T-helper 2 cell treated with Interferon-gamma antibody and Interleukin-4, amounts not matched to agents 100 ng/mL and 5 ng/mL, for 36 hours (primary cell): ENCODE measurements at regions not wholly inside any gene's neighbourhood (a gene's known extent, or its start where the extent isn't known, plus 50 kb on each side); places are given as distances from the start of the nearest gene placed in this dataset.

ENCODE experiments used
- intact Hi-C: fragments of 100-400 bp; cut with micrococcal nuclease; formaldehyde crosslinking; loops from one replicate; pipeline ENCODE4 v1.15.1; 2023

GRCh38 chrX:20863649-20864048, 510.6 kb upstream of the CNKSR2 start:
- intact Hi-C loops = no loop called here

GRCh38 chrX:20861113-20861512, 513.1 kb upstream of the CNKSR2 start:
- intact Hi-C loops = no loop called here

GRCh38 chrX:20857746-20858145, 516.5 kb upstream of the CNKSR2 start:
- intact Hi-C loops = no loop called here

GRCh38 chrX:20838477-20838876, 535.7 kb upstream of the CNKSR2 start:
- intact Hi-C loops = no loop called here

GRCh38 chrX:20829665-20830491, 544.3 kb upstream of the CNKSR2 start:
- intact Hi-C loops = no loop called here

- intact Hi-C loops = no loop called here
Measured at GRCh38 chrX:20825984-20826383, 548.2 kb upstream of the CNKSR2 start.

- intact Hi-C loops = no loop called here
Measured at GRCh38 chrX:20803971-20804370, 537.3 kb upstream of the RPS6KA3 start.

- intact Hi-C loops = no loop called here
Measured at GRCh38 chrX:20802036-20802435, 535.3 kb upstream of the RPS6KA3 start.

- intact Hi-C loops = no loop called here
Measured at GRCh38 chrX:20796450-20796849, 529.7 kb upstream of the RPS6KA3 start.

GRCh38 chrX:20789103-20789502, 522.4 kb upstream of the RPS6KA3 start:
- intact Hi-C loops = no loop called here

- intact Hi-C loops = no loop called here
Measured at GRCh38 chrX:20767346-20767745, 500.6 kb upstream of the RPS6KA3 start.

- intact Hi-C loops = no loop called here
Measured at GRCh38 chrX:20756585-20756984, 489.9 kb upstream of the RPS6KA3 start.

GRCh38 chrX:20753076-20753475, 486.4 kb upstream of the RPS6KA3 start:
- intact Hi-C loops = no loop called here

- intact Hi-C loops = no loop called here
Measured at GRCh38 chrX:20746690-20747089, 480.0 kb upstream of the RPS6KA3 start.

GRCh38 chrX:20743046-20743445, 476.3 kb upstream of the RPS6KA3 start:
- intact Hi-C loops = no loop called here

GRCh38 chrX:20742106-20742505, 475.4 kb upstream of the RPS6KA3 start:
- intact Hi-C loops = no loop called here

- intact Hi-C loops = no loop called here
Measured at GRCh38 chrX:20740443-20740842, 473.7 kb upstream of the RPS6KA3 start.

GRCh38 chrX:20739038-20739745, 472.5 kb upstream of the RPS6KA3 start:
- intact Hi-C loops = no loop called here

GRCh38 chrX:20729416-20729815, 462.7 kb upstream of the RPS6KA3 start:
- intact Hi-C loops = no loop called here

GRCh38 chrX:20727447-20727846, 460.7 kb upstream of the RPS6KA3 start:
- intact Hi-C loops = no loop called here

GRCh38 chrX:20720954-20721626, 454.4 kb upstream of the RPS6KA3 start:
- intact Hi-C loops = no loop called here
